Endothelial cell of umbilical vein (primary cell): ENCODE measurements at regions not wholly inside any gene's neighbourhood (a gene's known extent, or its start where the extent isn't known, plus 50 kb on each side); places are given as distances from the start of the nearest gene placed in this dataset.

ENCODE experiments used
- BruUV-seq: library from RNA; stranded (reverse); fragments of 400-500 nt; replicated peaks from 2 replicates; lab custom pipeline; 2021; lab: Mats Ljungman, UMichigan
- CTCF ChIA-PET: fragments of 300-600, 350-600 bp; sonication (Branson Sonifier 250); formaldehyde crosslinking; loops from one replicate; lab custom pipeline; 2021; ENCODE audit warnings: antibody characterized with exemption, inconsistent platforms; lab: Charles Lee
- POLR2A ChIA-PET: fragments of 300-600, 350-600 bp; sonication (Branson Sonifier 250); formaldehyde crosslinking; loops from one replicate; lab custom pipeline; 2021; ENCODE audit warnings: antibody characterized with exemption, inconsistent platforms; lab: Charles Lee
- DNase-seq: peaks from one replicate; pipeline ENCODE4 v3.0.0-alpha.2; 2011; ENCODE audit warnings: low read depth, low spot score
- FAIRE-seq: peaks from 2 replicates; lab custom pipeline; 2011; peaks lifted over from hg19 to GRCh38; lab: Jason Lieb, UNC
- H2AFZ ChIP-seq: 2 replicates; pipeline ENCODE4 v1.6.0; 2012; ENCODE audit warnings: low read depth, low read length, control low read depth, inconsistent platforms
- H3K27ac ChIP-seq: 2 replicates; pipeline ENCODE4 v1.5.1; 2011; ENCODE audit warnings: low read depth, mild to moderate bottlenecking, control low read depth, low read length, moderate library complexity; ENCODE audit not compliant: insufficient read depth
- H3K27me3 ChIP-seq, 2 experiments: 2 replicates each; pipeline versions ENCODE4 v1.6.0 to v1.6.1; 2011; ENCODE audit warnings: low read length in 2 of 2, mixed read lengths in 1 of 2; ENCODE audit not compliant: control insufficient read depth in 2 of 2, insufficient read depth in 2 of 2
- H3K36me3 ChIP-seq, 2 experiments: 2 replicates in 1 of 2; 3 replicates in 1 of 2; pipeline ENCODE4 v1.5.1; 2011; ENCODE audit warnings: low read length in 2 of 2, mild to moderate bottlenecking in 1 of 2, moderate library complexity in 1 of 2; ENCODE audit not compliant: control insufficient read depth in 2 of 2, insufficient read depth in 2 of 2; ENCODE audit errors: extremely low read depth in 1 of 2
- H3K4me1 ChIP-seq: 3 replicates; pipeline ENCODE4 v1.5.1; 2011; ENCODE audit warnings: mild to moderate bottlenecking, low read length; ENCODE audit not compliant: control insufficient read depth, insufficient read depth; ENCODE audit errors: extremely low read depth
- H3K4me2 ChIP-seq: 2 replicates; pipeline ENCODE4 v1.6.1; 2011; ENCODE audit warnings: low read length, control low read depth, mixed read lengths; ENCODE audit not compliant: insufficient read depth
- H3K4me3 ChIP-seq, 3 experiments: fragments of 200-600 bp in 1 of 3; sonication (generic), shearing (Covaris generic) in 1 of 3; replicated peaks in 1 of 3; 2 replicates each; pipeline ENCODE4 v1.5.1; 2011 to 2016; ENCODE audit warnings: control low read depth in 3 of 3, low read length in 3 of 3, mild to moderate bottlenecking in 2 of 3, inconsistent platforms in 1 of 3, low read depth in 1 of 3, moderate library complexity in 1 of 3; ENCODE audit not compliant: insufficient read depth in 1 of 3
- H3K79me2 ChIP-seq: 2 replicates; pipeline ENCODE4 v1.6.0; 2012; ENCODE audit warnings: low read length, inconsistent platforms; ENCODE audit not compliant: control insufficient read depth, insufficient read depth
- H3K9ac ChIP-seq: replicated peaks from 2 replicates; pipeline ENCODE3; 2011; ENCODE audit warnings: low read length, control low read depth; ENCODE audit not compliant: insufficient read depth; ENCODE audit errors: extremely low read depth
- H3K9me1 ChIP-seq: replicated peaks from 3 replicates; pipeline ENCODE4 v1.6.0; 2011; ENCODE audit warnings: mild to moderate bottlenecking, low read length; ENCODE audit not compliant: control insufficient read depth, insufficient read depth; ENCODE audit errors: extremely low read depth
- H3K9me3 ChIP-seq: replicated peaks from 2 replicates; pipeline ENCODE4 v1.5.1; 2012; ENCODE audit warnings: low read length, inconsistent platforms; ENCODE audit not compliant: control insufficient read depth, insufficient read depth
- H4K20me1 ChIP-seq: replicated peaks from 2 replicates; pipeline ENCODE3; 2011; ENCODE audit warnings: mild to moderate bottlenecking, low read length; ENCODE audit not compliant: control insufficient read depth, insufficient read depth; ENCODE audit errors: extremely low read depth
- CTCF ChIP-seq, 2 donors: IDR thresholded peaks; 1 replicate in 1 of 2; 2 replicates in 1 of 2; pipeline ENCODE4 v1.5.1; 2011; ENCODE audit warnings: low read length in 2 of 2, mild to moderate bottlenecking in 2 of 2, moderate library complexity in 2 of 2, control low read depth in 1 of 2, inconsistent platforms in 1 of 2, low read depth in 1 of 2; ENCODE audit not compliant: insufficient read depth in 1 of 2; ENCODE audit errors: extremely low read depth in 1 of 2
- EZH2 ChIP-seq: IDR thresholded peaks from 2 replicates; pipeline ENCODE4 v1.6.1; 2012; ENCODE audit warnings: borderline replicate concordance, low read depth, mild to moderate bottlenecking, moderate library complexity, low read length, inconsistent platforms; ENCODE audit not compliant: severe bottlenecking
- FOS ChIP-seq: IDR thresholded peaks from 2 replicates; pipeline ENCODE4 v1.6.1; 2011; ENCODE audit warnings: mild to moderate bottlenecking, low read length, moderate library complexity, borderline replicate concordance; ENCODE audit not compliant: insufficient read depth
- GATA2 ChIP-seq: IDR thresholded peaks from 2 replicates; pipeline ENCODE4 v1.7.0; 2011; ENCODE audit warnings: low read depth, mild to moderate bottlenecking, moderate library complexity, mixed read lengths, low read length; ENCODE audit not compliant: insufficient read length, insufficient read depth
- JUN ChIP-seq: IDR thresholded peaks from 2 replicates; pipeline ENCODE4 v1.6.1; 2011; ENCODE audit warnings: borderline replicate concordance, low read depth; ENCODE audit not compliant: insufficient read length, insufficient read depth
- MAX ChIP-seq: IDR thresholded peaks from 2 replicates; pipeline ENCODE4 v1.6.1; 2011; ENCODE audit not compliant: insufficient read depth, insufficient read length
- MYC ChIP-seq: IDR thresholded peaks from one replicate; pipeline ENCODE4 v1.6.1; 2011; ENCODE audit warnings: mild to moderate bottlenecking, low read depth, low read length
- POLR2A ChIP-seq: IDR thresholded peaks from 2 replicates; pipeline ENCODE4 v1.6.1; 2012; ENCODE audit warnings: low read depth, mild to moderate bottlenecking, control low read depth, low read length
- POLR2AphosphoS5 ChIP-seq: IDR thresholded peaks from 2 replicates; pipeline ENCODE4 v1.6.1; 2012; ENCODE audit warnings: low read depth, mild to moderate bottlenecking, control low read depth, low read length, moderate library complexity; ENCODE audit not compliant: insufficient read depth
- dilution Hi-C: fragments of 300-500 bp; cut with MboI; formaldehyde crosslinking; loops from one replicate; pipeline ENCODE4 v1.15.0; 2019; ENCODE audit warnings: low sequenced_read_pairs; ENCODE audit not compliant: extremely low pct_ligation_motif_present
- intact Hi-C: fragments of 100-400 bp; cut with micrococcal nuclease; formaldehyde crosslinking; loops from one replicate; pipeline ENCODE4 v1.10.0; 2022

GRCh38 chr12:113658006-113658655 is 186.5 kb upstream of the LHX5 start:
- no peak for DNase-seq
- no peaks in the 10 kb centered on the region for H3K36me3 ChIP-seq
- H3K9ac ChIP-seq = no peak overlapping the region
- no peaks in the 10 kb centered on the region for H3K9me1 ChIP-seq
- no TSS peak for BruUV-seq
- intact Hi-C loops (no loop called here), dilution Hi-C loops (no loop called here)
- H3K79me2 ChIP-seq = no peaks in the 10 kb centered on the region
- TF ChIP-seq POLR2A = no peak
- H3K9me3 ChIP-seq = no peaks in the 10 kb centered on the region
- H3K4me3 ChIP-seq = no peak overlapping the region
- ChIA-PET CTCF (no interaction called here), POLR2A (no interaction called here)
- no peak overlapping the region for H2AFZ ChIP-seq
- H4K20me1 ChIP-seq = no peaks in the 10 kb centered on the region
- FAIRE-seq = no peak
- no peaks in the 10 kb centered on the region for H3K27me3 ChIP-seq
- no peak overlapping the region for H3K27ac ChIP-seq
- no peak overlapping the region for H3K4me2 ChIP-seq
- H3K4me1 ChIP-seq = no peaks in the 10 kb centered on the region

- ChIA-PET CTCF (interaction anchor here (1.2 kb wide), 1 partner anchor 9 kb away, joined by 3 read pairs; no protein-coding TSS in a partner anchor), POLR2A (no interaction called here)
These were observed 184.2 kb upstream of the LHX5 start for GRCh38 chr12:113655919-113656318.

More at GRCh38 chr12:113655919-113656318, 184.2 kb upstream of the LHX5 start:
- no TSS peak for BruUV-seq
- no peaks in the 10 kb centered on the region for H4K20me1 ChIP-seq
- intact Hi-C loops = no loop called here
- FAIRE-seq (no peak), DNase-seq (no peak)
- no peaks in the 10 kb centered on the region for H3K9me3 ChIP-seq
- dilution Hi-C loops = no loop called here
- no peak overlapping the region for H3K4me2 ChIP-seq
- TF ChIP-seq FOS (no peak), MAX (no peak), CTCF (IDR thresholded peaks at IDR 0.05; ENCODE audit: extremely low read depth in 1 of 2, insufficient read depth in 1 of 2, low read depth in 1 of 2, low read length in 2 of 2) (no peak), GATA2 (no peak), POLR2AphosphoS5 (no peak), JUN (no peak), EZH2 (no peak), POLR2A (no peak), MYC (no peak)
- no peak overlapping the region for H2AFZ ChIP-seq
- no peak overlapping the region for H3K9ac ChIP-seq
- H3K79me2 ChIP-seq = no peaks in the 10 kb centered on the region
- no peak overlapping the region for H3K27ac ChIP-seq
- no peaks in the 10 kb centered on the region for H3K9me1 ChIP-seq
- H3K4me1 ChIP-seq = no peaks in the 10 kb centered on the region
- H3K4me3 ChIP-seq = no peak overlapping the region
- no peaks in the 10 kb centered on the region for H3K27me3 ChIP-seq
- no peaks in the 10 kb centered on the region for H3K36me3 ChIP-seq
